ENCODE measurements at regions not wholly inside any gene's neighbourhood (a gene's known extent, or its start where the extent isn't known, plus 50 kb on each side); places are given as distances from the start of the nearest gene placed in this dataset.

DNA sequence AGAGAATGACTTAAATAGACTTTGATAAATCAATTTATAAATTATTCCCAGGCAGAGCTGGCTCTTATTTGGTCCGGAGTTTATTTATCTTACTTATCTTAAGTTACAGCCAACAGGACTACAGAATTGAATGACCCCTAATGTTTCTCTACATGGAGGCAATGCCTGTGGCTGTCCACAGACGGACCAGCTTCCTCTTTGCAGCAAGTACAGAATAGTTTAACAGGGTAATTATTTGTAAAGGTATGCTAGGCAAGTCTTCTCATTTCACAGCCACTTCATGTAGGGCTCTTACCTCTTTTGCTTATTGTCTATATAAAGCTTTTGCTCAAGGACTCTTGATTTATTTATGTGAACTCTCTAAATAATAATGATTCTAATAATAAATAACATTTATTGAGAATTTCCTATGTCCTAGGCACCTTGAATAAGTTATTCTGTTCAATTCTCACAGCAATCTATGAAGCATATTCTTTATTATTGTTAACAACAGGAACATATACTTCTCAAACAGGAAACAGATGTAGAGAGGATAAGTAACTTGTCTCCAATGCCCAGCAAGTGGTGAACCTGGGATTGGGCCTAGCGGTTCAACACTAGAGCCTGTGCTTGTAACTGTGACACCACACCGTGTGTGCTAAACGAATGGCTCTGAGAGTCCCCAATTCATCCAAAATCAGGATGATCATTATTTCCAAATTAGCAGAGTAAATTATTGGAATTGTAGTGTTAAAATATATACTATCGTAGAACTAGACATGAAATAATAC is 58.8 kb upstream of the NXPH2 start:
- TF ChIP-seq EZH2 (IDR thresholded peaks at IDR 0.05; ENCODE audit: borderline replicate concordance, low read depth, low read length, severe bottlenecking) (no peak), CTCF (IDR thresholded peaks at IDR 0.05; ENCODE audit: borderline replicate concordance, extremely low read depth, low read length, poor library complexity, severe bottlenecking) (no peak)

Data from DND-41 (cell line).